HG03354 (cell line): ENCODE measurements at regions not wholly inside any gene's neighbourhood (a gene's known extent, or its start where the extent isn't known, plus 50 kb on each side); places are given as distances from the start of the nearest gene placed in this dataset.
A peak's percentile ranks its signal among the peaks of the same experiment; 100 is the strongest.

Experiments
- ATAC-seq: cut with Tn5 transposase; IDR thresholded peaks from one replicate; pipeline ENCODE4 v1.9.1; 2021; ENCODE audit warnings: mild to moderate bottlenecking; ENCODE audit not compliant: unreplicated experiment, poor library complexity, severe bottlenecking

- no peak for ATAC-seq
Measured at GRCh38 chr15:88403351-88403791, 63.8 kb downstream of the MRPL46 start.

DNA sequence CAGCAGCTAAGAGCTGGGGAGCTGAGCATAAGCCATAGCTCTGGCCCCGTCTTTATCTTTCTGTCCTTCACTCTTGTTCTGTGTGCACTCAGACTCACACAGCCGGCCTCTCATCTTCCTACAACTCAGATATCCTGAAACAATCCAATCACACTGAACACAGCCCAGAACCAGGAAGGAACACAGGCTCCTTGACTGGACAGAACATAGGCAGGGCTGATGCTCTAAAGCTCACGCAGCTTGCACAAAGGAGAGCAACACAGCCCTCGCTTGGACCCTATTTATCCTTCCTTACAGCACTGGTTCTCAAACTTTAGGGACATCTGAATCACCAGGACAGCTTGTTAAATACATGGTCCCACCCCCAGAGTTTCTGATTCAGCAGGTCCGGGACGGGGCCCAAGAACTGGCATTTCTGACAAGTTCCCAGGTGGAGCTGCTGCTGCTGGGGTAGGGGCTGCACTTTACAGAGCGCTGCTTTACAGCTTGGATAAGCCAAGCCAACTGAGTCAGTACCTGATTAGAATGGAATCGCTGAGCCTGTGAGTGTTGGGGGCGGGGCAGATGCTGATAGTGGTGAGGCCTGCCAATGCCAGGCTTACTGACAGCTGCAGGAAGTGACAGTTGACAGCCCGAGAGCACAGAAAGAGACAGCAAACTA lies 65.1 kb downstream of the MRPL46 start:
- ATAC-seq: peak; percentile 49

DNA sequence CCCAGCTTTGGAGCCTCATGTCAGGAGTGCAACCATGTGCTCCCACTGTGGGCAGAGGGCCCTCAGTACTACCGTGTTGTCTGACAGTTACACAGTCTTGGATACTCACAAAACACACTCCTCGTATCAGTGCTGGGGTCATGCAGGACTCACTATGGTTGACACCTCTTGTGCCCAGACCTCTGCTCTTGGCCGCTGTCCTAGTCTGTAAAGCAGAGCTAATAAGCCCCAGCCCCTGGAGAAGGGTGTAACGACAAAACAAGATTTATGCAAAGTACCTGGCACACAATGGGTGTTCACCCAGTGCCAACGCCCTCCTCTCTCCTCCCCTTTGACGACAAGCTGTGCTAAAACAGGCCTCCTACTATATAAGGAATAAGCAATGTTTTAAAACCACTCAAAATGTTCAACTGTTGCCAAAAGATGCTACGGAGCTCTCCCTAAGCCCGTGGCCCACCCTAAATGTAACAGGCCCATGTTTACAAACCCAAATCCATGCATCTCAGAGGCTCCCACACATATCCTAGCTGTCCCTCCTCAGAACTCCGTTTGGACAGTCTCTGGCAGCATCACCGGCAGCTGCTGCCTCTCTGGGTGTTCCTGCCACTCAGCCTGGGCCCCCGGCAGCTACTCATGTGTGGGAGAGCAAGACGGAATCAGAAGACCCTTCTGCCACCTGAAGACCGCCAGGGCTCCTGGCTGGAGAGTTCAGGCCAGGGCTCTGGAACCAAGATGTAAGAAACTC lies 65.8 kb downstream of the MRPL46 start:
- ATAC-seq: no peak

- ATAC-seq: no peak
Measured at GRCh38 chr15:88400591-88401250, 66.5 kb downstream of the MRPL46 start.

DNA sequence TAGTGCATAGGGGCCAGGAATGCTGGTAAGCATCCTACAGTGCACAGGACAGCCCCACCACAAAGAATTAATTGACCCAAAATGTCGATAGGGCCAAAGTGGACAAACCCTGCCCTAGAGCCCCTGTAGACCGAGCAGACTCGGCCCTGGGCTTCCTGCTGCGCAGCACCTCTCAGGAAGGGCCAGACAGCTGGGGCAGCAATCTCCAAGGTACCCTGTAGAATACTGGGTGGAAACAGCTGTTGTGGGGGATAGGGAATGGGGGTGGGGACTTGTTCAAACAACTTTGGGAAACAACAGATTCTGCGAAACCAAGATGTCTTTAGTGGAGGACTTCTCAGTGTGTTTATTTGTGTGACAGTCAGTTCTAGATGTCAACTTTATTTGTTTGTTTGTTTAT lies 67.1 kb downstream of the MRPL46 start:
- ATAC-seq: no peak

DNA sequence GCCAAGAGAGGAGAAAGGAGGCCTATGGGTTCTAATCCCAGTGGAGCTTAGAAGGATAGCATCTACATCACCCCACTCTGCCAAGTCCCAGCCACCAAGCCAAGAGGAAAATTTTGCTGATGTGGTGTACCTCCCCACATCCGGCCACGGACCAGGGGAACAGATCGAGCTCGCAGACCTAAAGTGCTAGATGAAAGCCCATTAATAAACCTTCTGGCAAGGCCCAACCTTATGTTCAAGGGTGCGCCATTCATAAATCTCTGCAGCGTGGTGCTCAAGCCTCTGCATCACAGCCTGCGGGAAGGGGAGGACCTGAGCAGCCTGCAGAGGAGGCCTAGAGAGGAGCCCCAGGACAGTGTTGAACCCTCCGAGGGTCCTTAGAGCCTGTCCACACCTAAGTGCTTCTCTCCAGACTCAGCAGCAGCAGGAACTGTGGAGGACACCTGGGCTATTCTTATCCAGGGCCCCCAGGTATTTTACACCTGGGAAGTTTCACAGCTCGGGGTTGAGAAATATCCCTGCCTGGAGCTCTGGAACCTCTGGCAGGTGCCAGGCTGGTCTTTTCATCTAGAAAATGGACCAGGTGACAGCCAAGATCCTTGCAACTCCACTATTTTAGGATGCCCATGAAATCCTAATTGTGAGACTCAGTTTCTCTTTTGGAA lies 68.0 kb downstream of the MRPL46 start:
- ATAC-seq: no peak

- no peak for ATAC-seq
Measured at GRCh38 chr15:88398011-88398410, 69.2 kb downstream of the MRPL46 start.

DNA sequence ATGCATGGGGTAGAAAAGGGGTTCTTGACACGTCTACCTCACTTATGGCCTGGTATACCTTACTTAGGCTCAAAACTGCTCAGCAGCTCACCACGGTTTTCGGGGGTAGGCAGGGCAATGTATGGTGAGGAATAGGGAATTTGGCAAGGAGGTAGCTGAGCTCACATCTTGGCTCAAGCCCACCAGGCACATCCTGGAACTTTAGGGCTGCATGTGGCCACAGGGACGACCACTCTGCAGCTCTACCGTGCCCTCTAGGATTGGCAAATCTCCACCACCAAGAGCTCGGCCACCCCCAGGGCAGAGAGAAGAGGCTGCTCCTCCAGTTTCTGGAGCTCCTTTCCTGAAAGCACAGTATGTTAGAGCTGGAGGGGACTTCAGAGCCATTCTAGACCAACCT lies 69.7 kb downstream of the MRPL46 start:
- ATAC-seq: no peak

DNA sequence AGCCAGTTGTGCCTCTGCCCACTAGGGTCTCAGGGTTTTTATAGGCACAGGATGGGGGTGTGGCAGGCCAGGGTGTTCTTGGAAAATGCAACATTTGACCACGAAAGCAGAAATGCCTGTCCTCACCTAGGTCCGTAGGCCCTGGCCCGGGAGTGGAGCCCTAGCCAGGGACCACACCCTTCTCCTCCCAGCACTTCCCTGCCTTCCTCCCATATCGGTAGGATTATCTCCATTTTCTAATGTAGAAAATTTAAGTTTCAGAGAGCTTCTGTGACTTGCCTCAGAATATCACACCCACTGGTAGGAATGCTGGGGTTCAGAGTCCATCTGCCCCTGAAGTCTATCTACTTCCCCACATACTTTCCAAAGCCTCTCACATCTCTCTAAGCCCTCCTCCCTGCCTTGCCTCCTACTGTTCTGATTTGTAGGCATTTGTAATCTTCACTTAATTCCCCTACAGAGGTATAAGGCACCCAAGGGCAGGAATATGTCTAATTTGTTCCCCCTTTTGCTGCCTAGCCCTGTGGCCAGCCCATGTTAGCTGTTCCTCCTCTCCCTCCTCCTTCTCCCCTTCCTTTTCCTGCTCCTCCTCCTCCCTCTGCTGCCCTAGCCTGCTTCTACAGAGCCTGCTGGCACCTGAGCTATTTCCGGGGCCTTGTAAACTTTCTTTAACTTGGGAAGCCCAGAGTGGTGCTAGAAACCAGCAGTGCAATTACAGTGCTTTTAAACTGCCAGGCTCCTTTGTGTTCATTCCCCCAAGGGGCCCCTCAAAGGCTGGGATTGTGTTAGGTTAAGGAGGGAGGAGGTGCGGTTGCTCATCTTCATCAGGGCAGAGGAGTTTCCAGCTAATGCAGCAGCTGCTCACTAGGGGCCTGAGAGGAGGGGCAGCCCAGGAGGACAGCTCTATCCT lies 71.1 kb downstream of the MRPL46 start:
- no peak for ATAC-seq

DNA sequence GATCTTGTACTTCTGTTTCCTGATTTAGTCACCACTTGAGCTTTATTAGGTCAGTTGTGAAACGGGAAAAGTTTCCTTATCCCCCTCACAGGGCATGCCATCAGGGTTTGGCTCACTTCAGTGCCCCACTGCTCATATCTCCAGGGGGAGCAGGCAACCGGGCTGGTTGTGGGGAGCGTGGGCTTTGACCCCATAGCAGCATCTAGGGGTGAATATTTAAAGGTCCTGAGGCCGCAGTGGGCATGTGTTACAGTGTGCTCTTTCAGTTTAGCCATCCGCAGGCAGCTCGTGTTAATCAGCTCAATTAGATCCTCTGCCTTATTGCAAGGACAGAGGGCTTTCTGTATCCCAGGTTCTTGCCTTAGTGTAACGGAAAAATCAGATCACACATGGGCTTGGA lies 71.9 kb downstream of the MRPL46 start:
- no peak for ATAC-seq

DNA sequence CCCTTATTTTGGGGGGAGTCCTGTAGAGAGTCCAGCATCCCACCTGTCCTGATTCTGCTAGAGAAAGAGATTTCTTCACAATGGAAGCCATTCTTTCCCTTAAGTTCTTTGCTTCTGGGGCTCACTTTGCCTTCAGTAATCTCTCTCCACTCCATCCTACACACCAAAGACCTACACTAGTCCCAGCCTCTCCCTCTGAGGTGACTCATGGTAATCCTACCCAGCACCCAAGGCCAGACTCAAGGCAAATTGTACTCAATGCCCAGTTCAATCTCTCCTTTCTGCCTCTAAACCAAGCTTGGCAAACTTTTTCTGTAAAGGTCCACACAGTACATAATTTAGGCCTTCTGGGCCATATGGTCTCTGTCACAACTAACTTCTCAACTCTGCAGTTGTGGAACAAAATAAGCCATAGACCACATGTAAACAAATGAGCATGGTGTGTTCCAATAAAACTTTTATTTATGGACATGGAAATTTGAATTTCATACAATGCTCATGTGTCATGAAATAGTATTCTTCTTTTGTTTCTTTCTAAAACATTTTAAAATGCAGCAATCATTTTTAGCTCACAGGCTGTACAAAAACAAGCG lies 72.5 kb downstream of the MRPL46 start:
- ATAC-seq: no peak

GRCh38 chr15:88393719-88394519 lies 73.3 kb downstream of the MRPL46 start:
- peak; percentile 43 for ATAC-seq

DNA sequence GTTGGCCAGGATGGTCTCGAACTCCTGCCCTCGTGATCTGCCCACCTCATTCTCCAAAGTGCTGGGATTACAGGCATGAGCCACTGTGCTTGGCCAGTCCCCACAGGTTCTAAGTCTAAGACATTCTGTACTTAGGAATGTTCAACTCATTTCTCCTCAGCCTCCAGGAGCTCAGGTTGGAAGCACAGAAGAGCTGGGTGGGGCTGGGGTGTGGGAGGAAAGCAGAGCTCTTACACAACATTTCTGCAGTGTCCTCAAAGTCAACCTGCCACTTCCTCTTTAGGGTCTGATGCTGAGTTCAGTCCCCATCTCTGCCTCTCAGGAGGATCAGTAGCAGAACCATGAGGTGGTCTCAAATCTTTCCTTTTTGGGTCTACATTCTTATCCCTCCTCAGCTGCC lies 75.5 kb downstream of the MRPL46 start:
- no peak for ATAC-seq

DNA sequence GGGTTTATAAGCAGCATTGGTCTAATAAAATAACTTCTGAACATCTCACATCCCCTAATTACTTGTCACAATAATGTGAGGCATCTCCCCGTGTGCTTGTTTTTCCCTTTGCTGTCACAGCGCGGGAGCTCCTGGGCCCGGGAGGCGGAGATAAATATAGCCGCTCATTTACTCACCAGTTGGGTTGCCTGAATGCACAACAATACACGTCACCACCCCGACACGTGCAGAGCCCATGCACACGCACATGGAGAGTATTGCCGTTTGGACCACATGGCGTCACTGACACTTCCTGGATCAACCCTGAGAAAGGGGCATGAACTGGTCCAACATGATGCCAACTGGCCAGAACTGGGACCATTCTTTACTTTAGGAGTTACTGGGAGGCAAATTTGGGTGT lies 76.2 kb downstream of the MRPL46 start:
- ATAC-seq: no peak

DNA sequence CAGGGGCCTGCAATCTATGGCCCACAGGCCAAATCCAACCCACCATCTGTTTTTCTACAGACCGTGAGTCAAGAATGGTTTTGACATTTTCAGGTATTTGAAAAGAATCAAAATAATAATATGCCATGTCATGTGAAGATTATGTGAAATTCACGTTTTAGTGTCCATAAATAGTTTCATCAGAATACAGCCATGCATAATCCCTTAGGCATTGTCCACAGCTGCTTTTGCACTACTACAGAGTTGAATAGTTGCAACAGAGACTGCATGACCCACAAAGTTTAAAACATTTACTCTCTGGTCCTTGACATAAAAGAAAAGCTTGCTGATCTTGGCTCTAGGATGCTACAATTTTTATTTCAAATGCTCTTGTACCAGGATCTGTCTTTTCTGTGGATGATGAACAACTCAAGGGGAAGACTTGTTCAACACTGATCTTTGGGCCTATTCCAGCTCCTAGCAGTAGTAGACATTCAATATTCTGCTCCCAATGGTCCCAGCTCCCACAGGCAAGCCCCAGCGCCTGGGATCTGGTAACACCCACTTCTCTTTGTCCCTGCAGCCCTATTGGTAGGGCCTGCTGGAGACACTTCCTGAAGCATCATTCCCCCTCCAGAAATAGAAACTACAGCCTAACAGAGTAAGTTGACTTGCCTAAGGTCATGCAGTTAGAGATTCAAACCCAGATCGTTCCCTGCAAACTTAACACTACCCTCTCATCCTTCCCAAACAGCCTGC lies 76.9 kb downstream of the MRPL46 start:
- no peak for ATAC-seq

DNA sequence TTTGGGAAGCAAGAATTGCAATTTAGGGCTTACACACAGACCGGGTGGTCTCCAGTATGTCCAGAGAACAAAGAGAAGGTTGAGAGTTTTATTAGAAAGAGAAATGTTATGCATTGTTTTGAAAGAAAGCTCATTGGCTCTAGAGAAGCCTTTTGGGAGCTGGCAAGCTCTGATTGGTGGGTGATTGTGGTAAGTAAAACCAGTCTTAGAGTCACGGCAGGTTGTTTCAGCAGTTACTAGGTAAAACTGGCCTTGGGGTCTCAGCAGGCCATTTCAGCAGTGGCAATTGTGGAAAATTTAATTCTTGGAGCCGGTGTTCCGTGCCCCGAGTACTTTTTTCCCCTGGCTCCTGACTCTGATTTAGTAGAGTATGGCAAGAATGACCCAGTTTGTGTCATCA lies 78.1 kb downstream of the MRPL46 start:
- no peak for ATAC-seq

- ATAC-seq: no peak
Measured at GRCh38 chr15:88388686-88389085, 78.5 kb downstream of the MRPL46 start.
